GM18517 (cell line): ENCODE measurements at regions not wholly inside any gene's neighbourhood (a gene's known extent, or its start where the extent isn't known, plus 50 kb on each side); places are given as distances from the start of the nearest gene placed in this dataset.

Experiments used
- ATAC-seq: cut with Tn5 transposase; IDR thresholded peaks from one replicate; pipeline ENCODE4 v1.9.1; 2021; ENCODE audit warnings: mild to moderate bottlenecking, moderate library complexity; ENCODE audit not compliant: unreplicated experiment

DNA sequence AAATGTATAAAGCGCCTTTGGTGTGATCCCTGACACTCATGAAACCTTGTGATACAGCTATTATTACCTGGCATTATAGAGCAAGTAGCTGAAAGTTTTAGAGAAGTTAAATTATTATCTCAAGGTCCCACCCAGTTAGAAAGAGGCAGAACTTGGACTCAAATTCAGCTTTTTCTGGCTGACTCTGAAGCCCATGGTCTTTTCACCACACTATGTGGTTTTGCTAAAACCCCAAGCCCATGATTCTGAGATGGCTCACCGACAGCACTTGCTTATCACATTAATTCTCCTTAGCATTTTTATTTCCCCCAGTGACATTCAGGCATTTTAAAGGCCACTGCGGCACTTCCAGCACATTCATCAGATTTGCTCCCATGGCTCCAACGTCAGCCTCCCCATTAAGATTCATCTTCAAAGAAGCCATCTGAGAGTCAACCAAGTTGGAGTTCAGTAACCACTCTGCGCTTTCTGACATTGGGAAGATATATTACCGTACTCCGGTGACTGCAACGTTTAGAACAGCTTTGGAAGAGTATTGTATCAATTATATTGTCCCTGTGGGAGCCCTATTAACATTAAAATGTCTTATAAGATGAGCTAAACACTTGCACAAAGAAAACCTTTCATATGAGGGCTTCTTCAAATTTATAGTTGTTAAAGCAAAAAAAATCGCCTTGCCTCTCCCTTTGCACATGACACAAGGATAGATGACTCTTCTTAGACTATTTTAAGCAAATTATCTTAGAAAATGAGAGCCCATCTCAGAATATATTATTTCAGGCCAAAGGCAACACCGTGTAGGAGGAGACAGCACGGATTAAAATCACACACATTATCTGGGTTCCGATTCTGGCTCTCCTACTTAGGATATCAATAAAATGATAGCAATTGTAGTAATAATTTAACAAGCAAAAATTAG, 638.1 kb downstream of the ACTL7B start:
- no peak for ATAC-seq

DNA sequence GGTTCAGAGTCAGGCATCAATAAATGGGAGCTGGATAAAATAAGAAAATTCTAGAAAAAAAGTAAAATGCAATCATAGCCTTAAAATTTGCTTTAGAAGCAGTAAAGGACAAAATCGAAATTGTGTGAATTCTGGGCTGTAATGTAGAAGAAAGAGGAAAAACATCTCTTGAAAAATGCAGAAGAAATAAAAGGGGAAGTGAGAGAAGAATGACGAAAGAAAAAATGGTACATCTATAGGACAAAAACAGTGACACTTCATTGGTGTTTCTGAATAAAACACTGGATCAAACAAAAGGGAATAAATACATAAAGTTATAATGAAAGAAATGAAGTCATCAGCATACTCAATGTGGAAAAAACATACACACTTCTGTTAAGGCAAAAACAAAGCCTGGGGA, 642.3 kb downstream of the ACTL7B start:
- no peak for ATAC-seq

DNA sequence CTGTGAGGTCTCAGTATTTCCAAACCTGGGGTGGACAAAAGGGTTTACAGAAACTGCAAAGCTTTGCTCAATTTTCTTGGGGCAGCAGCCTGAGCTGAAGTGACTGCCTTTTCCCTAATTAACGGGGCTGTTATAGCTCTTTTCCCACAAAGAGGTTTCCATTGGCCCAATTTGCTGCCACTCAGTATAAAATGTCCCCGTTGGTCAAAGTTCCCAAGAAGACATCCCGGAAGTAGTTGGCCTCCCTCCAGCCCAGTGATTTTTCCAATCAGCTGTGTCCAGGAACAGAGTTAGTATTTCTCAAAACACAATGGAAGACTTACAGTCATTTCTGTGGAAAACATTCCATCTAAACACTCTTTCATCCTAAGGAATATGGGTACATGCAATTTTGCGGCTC, 643.6 kb downstream of the ACTL7B start:
- ATAC-seq = no peak

DNA sequence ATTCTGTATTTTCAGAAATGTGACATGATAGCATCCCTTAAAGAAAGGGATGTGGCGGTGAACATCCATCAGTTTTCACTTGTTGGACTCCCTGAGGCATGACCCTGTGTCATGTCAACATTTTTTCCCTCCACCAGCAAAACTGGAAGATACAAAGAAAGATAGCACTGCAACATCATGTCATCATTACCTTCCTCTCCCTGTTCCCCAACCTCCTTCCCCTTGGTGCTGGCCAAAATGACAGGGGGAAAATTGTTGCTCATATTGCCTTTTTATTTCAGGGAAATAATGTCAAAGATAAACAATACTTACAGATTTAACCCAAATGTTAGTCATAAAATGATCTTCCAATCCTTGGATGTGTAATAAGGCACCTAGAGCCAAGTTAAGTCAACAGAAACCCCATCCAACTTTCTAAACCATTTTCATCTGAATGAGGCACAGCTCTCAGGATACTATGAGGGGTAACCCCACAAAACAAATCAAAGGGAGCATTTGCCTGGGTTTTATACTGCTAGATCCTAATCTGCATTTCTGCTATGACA, 644.3 kb downstream of the ACTL7B start:
- ATAC-seq = no peak

DNA sequence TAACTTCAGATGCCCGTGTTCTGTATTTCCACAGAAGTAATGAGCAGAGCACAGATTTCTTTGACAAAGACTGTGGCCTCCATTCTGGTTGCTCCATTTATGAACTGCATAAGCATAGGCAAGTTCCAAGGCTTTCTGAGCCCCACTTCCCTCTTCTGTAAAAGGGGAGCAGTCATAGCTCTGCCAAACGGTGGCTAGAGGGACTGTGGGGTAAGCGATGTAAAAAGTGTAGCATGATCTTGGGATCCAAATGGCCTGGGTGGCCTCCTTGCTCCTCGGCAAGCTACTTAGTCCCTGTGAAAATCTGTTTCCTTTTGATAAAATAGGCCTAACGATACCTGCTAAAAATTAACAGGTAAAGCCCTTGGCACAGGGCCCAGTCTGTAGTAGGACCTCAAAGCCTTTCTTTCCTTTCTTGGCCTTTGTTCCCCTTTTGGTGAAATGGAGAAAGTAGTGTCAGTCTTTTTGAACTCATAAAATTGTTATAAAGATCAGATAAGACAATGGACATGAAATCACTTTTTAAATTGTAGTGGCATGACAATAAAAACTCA, 646.6 kb downstream of the ACTL7B start:
- no peak for ATAC-seq

DNA sequence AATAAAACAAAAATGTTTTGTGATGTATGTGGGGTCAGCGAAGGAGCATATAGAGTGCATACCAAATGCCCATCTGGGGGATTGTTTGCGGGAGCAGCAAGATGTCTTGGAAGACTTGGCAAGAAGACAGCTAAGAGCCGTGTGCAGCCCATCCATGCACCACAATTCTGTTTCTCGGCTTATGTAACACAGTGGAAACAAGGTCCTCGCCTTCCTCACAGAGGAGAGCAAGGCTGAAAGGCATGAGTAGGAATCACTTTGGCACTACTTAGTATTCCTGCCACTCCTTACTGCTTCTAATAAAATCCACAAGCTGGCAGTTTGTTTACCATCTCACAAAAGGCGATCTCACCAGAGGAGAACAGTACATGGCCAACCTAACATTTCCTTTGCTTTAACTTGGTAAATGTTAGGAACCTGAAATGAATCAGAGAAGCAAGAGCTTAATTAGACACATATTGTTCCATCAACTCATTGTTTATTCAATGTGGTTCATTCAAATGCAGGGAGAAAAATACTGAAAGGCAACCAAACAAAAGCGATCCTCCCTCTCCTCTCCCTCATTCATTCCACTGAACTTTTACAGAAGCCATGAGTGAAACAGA, 648.1 kb downstream of the ACTL7B start:
- no peak for ATAC-seq

DNA sequence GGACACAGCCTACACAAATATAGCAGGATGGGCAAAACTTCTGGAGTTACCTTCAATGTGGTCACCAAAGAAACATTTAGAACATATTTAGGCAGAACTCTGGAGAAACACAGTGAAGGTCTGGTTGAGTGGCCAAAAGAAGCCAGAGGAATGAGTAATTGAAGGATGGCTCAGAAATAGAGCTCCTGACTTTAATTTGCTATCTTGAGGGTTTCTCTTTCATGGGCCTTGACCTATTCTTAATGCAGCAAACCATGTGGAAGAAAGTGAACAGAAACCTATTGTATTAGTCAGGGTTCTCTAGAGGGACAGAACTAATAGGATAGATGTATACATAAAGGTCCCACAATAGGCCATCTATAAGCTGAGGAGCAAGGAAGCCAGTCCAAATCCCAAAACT, 650.5 kb downstream of the ACTL7B start:
- no peak for ATAC-seq

DNA sequence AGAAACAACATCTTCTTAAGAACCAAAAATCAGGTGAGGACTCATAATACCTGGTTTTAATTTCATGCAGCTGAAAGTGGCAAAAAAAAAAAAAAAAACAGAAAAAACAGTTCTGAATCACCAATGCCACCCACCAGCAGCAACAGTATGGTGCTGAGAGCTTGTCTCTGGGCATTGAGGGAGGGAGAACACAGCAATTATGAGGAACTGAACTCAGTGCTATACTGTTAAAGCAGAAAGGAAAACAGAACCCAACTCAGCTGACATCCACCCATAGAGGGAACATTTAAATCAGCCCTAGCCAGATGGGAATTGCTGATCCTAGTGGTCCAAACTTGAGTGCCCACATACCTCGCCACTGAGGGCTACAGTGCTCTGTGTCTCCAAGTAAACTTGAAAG, 657.9 kb downstream of the ACTL7B start:
- no peak for ATAC-seq

DNA sequence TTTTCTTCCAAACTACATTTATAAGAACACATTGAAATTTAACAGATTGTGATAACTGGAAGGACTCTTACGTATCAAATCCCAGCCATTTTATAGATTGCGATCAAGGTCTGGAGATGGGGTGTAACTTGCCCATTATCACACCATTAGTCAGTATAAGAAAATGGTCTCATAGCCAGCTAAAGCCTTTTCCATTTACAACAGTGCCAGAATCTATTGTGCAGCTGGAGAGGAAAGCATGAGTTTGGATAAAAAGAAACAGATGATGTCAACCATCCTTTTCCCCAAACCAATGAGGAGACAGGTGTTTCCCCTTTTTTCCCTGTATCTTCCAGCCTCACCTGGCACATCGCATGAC, 658.8 kb downstream of the ACTL7B start:
- no peak for ATAC-seq

DNA sequence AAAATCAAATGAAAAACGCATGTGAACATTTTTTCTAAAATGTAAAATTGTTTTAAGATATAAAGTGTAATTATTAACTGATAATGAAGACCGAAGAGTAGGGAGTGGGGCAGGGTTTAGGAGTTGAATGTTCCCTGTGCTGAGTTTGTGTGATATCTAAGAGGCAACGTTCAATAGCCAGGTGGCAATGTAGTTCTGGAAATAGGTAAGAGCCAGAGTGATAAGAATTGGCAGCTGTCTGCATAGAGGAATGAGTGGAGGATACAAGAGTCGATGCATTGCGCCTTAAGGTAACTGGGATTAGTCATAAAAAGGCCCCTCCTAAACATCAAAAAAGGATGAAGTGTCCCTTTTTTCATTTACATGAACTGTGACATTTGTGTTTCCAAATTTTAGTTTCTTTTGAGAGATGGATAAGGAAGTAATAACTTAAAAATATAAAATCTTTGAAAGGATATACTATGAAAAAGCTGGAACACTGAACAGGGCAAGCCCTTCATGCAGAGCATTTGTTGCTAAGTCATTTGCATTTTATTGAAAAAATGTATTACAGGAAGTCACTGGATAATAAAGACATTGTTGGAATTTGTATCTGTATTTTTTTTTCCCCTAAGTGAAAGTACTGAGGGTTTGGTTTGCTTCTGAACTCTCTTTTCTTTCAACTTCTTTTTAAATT, 659.3 kb downstream of the ACTL7B start:
- ATAC-seq = no peak

DNA sequence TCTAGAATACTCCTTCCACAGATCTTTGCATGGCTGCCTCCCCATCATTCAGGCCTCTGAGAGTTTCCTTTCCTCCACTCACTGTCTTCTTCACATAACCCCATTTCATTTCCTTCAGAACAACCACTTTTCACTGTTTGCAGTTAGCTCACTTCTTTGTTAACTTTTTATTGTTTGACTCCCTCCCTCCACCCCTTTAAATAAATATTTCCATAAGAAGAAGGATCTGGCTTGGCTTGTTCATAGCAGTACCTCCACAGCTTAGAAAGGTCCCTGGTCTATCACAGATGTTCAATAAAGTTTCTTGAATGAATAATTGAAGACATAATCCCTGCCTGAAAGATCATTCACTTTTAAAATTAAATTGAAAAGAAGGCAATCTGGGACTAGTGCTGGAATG, 661.6 kb downstream of the ACTL7B start:
- no peak for ATAC-seq

DNA sequence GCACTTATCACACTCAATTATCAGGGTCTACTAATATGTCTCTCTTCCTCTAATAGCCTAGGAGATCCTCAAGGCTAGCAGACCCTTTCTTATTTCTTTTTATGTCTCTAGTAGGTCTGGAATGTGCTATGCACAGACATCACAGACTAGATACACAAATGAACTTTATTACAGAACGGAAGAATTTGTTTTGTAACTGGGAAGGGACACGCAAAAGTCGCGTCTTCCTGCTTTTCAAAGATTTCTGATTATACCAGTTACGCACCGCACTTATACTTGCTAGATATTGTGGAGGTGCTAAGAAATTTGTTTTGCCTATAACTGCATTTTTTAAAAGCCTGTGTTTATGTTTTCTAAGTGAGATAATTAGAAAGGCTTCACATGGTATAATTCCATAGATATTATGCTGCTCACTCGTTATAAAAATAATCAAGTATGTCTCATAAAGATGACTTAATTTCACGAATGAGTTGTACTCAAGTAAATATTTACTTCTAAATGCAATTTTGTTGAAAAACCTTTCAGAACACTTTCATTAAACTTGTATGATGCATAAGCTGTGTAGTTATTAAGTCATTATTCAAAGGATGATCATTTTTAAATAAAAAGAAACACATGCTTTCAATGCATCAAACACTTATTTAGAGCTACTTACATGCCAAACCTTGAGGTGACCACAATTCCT, 662.6 kb downstream of the ACTL7B start:
- ATAC-seq = no peak

DNA sequence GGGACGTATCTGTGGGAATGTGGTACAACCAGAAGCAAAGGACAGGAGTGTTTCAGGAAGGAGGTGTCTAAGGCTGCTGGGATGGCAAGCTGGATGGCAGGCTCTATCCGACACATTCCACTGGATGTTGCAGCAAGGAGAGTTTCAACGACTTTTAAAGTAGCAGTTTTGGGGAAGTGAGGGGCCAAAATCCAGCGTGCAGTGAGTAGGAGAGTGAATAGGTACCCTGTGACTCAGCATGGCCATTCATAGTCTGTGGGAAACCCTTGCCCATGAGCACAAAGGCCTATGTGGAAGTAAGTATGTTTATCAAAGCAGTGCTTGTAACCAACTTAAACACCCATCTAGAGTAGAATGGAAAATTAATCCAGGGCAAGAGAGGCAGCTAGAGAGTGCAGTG, 664.7 kb downstream of the ACTL7B start:
- ATAC-seq = no peak

DNA sequence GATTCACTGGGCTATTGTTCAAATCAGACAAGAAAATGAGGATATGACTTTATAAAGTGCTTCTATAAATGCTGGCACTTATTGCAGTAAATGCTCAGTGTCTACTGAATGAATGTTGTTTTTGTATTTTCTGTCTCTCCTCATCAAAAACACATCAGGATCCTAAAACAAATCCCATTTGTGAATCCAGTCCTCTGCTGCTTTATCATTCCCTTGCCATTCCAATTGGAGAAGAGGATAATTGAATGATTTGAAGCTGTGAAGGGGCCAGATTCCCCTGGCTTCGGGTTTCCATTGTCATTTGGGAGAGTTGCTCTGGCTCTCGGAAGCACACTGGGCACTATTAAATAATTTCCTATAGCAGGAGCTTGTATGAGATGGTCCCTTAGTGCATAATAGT, 666.8 kb downstream of the ACTL7B start:
- no peak for ATAC-seq

DNA sequence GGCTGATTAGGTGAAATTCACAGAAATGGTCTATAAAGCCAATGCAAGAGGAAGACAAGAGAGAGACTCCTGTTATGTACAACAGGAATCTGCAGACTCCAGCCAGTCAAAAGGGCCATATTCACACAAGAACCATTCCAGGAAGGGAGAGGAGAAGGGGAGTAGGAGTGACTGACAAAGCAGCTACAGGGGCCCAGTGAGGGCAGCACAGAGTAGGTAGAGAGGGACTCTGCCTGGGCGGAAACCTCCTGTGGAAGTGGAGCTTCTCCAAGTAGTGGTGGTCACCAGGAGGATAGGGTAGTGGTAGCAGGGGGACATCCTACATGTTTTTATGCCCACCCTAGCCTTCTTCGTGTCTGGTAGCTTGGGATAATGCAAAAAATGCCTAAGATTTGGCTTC, 667.3 kb downstream of the ACTL7B start:
- no peak for ATAC-seq

DNA sequence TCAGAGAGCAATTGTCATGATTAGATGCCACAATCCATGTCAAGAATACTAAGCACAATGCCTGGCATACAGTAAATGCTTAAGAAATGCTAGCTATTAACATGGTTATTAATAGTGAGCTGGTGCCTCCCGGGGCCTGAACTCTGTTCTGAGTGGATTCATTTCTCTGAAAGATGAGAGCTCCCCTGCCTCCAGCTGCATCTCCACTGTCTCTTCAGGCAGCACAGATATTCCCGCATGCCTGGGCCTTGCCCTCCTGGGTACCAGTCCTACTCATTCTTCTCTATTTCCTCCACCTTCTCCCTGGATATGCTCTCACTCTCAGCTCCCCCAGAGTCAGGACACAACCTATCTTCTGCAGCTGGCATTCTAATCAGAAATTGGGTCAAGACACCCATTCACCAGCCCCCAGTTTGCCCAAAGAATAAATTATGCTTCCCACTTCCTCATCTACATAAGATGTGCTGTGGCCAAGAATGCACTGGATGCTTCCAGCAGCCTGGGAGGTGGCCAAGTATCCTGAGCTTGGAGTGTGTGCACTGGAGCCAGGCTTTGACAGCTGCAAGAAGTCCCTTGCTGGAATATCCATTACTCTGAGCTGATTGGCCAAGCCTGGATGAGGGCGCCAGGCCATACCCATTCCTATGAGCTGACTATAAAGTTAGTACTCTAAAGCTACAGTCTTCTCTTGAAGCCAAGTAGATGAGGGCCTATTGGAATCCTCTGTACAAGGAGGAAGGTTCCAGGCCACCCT, 669.0 kb downstream of the ACTL7B start:
- no peak for ATAC-seq

DNA sequence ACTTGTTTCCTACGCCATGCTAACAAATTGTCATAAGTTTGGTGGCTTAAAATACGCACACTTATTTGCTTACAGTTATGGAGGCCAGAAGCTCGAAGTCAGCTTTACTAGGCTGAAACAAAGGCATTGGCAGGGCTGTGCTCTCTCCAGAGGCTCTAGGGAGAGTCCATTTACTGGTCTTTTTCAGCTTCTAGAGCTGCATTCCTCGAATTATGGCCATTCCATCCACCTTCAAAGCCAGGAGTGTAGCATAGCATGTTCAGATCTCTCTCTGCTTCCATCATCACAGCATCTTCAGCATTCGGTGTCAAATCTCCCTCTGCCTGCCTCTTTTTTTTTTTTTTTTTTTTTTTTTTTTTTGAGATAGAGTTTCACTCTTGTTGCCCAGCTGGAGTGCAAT, 670.2 kb downstream of the ACTL7B start:
- ATAC-seq = no peak

DNA sequence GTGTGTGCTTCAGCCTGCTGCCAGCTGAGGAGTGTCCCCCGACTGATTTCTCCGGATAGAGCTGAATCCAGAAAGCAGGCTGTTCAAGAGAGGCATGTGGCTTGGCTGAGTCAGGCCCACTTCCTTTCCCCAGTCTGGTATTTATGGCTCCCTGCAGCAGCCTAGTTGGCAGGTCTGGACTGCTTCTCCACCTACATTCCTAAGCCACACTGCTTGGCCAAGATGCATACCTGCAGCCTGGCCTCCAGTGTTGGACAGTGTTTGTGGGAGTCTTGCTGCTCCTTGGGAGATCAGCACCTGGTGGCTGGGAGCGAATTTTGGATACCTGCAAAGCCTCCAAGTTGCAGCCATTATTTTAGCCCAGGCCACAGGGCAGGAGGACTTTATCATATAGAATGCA, 670.8 kb downstream of the ACTL7B start:
- ATAC-seq = no peak

DNA sequence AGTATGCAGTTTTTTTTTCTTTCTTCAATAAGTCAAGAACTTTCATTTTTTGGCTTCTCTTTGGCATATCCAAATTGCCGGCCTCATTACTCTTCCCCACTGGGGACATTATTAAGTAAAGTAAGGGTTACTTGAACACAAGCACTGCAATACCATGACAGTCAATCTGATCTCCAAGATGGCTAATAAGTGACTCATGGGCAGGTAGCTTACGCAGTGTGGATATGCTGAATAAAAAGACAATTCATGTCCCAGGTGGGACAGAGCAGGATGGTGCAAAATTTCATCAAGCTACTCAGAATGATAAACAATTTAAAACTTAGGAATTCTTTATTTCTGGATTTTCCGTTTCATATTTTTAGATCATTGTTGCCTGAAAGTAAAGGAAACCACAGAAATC, 671.8 kb downstream of the ACTL7B start:
- ATAC-seq = no peak

DNA sequence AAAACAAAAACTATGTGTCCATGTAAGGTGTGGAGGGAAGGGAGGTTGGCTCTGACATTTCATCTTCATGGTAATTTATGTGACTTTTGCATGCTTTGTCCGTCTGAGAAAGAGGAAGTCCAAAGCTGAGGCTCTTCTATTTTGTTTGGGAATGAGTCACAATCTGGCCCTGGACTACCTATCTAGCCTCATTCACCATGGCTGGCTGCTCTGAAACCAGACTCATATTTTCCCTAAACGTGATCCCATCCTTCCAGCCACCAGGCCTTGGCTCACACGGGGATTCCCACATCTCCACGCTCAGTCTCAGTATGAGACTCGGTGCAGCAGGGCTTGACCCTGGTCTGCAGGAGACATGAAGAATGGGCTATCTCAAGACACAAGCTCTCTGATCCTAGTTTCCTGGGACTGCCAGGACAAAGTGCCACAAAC, 672.8 kb downstream of the ACTL7B start:
- peak; percentile 80 for ATAC-seq
